ENCODE measurements at regions not wholly inside any gene's neighbourhood (a gene's known extent, or its start where the extent isn't known, plus 50 kb on each side); places are given as distances from the start of the nearest gene placed in this dataset.
"Not testable (repeated sequence)": the region's sequence is repeated elsewhere in the genome, so short reads cannot be mapped to it uniquely, and the experiment has no call there.

DNA sequence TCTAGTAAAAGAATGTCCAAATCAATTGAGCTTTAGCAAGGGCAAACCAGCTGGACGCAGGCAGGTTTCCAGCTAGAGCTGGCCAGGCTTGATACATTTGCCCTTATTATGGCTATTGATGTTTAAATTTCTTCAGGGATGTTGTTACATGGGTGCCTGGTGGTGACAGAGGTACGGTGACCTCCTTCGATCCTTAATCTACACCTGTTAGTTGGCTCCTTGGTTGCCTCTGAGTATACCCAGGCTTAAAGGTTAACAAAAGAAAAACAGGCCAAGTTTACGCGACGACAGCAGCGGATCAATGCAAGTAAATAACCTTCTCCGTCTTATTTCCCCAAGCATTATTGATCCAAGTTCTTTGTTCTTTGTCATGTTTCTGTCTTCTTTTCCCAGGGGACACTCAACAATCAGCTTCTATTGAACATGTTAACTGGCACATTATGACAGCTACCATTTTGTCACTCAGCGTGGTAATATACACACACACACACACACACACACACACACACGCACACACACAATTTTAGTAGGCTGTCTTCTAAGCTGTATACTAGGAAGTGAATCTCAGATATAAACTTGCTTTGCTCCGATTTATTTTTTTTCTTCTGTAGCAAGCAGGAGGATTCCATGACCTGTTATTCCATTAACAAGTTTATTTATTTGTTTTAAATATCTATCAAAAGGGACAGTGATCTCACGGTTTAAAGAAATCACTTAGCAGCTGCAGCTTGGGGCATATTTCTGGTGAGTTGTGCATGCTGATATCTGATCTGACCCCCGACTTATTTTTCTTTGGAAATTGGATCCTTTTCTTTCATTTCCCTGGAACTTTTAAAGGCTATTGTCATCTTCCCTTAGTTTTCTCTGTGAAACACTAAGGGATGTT is 844.7 kb downstream of the MCTP2 start:
- TF ChIP-seq, protein P1, sequence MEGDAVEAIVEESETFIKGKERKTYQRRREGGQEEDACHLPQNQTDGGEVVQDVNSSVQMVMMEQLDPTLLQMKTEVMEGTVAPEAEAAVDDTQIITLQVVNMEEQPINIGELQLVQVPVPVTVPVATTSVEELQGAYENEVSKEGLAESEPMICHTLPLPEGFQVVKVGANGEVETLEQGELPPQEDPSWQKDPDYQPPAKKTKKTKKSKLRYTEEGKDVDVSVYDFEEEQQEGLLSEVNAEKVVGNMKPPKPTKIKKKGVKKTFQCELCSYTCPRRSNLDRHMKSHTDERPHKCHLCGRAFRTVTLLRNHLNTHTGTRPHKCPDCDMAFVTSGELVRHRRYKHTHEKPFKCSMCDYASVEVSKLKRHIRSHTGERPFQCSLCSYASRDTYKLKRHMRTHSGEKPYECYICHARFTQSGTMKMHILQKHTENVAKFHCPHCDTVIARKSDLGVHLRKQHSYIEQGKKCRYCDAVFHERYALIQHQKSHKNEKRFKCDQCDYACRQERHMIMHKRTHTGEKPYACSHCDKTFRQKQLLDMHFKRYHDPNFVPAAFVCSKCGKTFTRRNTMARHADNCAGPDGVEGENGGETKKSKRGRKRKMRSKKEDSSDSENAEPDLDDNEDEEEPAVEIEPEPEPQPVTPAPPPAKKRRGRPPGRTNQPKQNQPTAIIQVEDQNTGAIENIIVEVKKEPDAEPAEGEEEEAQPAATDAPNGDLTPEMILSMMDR (IDR thresholded peaks at IDR 0.05; ENCODE audit: unreplicated experiment) = no peak
- CTCF ChIA-PET = interaction anchor here (1.0 kb wide), 1 partner anchor 14 kb away, joined by 3 read pairs; no protein-coding TSS in a partner anchor
- H3K27me3 Mint-ChIP-seq (ENCODE audit: unreplicated experiment) = no peaks in the 10 kb centered on the region
- BruUV-seq (replicated peaks) = no TSS peak
- peaks cover 13% of the 10 kb centered on the region for H3K4me1 Mint-ChIP-seq (ENCODE audit: low read depth, unreplicated experiment)
- H3K4me3 Mint-ChIP-seq (ENCODE audit: low read depth, unreplicated experiment) = no peak overlapping the region
- intact Hi-C loops (cut with micrococcal nuclease; ENCODE audit: unreplicated experiment) = no loop called here
- no peaks in the 10 kb centered on the region for H3K36me3 Mint-ChIP-seq (ENCODE audit: insufficient read depth, unreplicated experiment)
- peak overlapping the region; percentile 58 for H3K27ac Mint-ChIP-seq (ENCODE audit: unreplicated experiment)
- no peak for DNase-seq
- no peaks in the 10 kb centered on the region for H3K9me3 Mint-ChIP-seq (ENCODE audit: low read depth, unreplicated experiment)

DNA sequence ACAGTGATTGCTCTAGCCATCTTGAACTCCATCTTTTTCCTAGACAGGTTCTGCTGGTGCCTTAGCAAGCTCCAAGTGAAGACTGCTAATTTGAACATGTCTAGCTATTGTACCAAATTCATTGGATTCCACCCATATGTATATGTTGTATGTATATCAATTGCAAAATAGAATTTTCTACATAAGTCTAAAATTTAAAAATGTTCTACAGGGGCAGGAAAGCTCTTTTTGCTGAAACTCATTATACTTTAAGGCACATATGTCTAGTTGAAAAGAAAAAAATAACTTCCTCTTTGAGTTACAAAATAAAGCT is 845.3 kb downstream of the MCTP2 start:
- no peak for DNase-seq

DNA sequence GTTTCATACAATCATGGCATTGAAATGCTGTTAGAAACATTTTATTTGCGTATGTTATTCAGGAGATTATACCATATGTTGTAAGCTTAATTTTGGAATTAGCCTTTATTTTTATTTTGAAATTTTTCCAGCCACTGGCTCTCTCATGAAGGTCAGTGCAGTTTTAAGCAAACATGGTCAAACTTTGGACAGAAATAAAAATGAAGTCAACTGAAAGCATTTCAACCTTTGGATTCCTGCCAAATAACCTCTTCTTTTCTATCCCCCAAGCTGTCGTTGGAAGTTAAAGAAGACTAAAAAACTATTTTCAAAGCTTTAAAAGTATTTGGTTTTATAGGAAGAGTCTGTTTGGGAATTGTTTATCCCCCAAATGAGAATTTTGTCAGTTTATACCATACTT is 846.6 kb downstream of the MCTP2 start:
- intact Hi-C loops (cut with micrococcal nuclease; ENCODE audit: unreplicated experiment) = no loop called here
- Mint-ChIP-seq H3K27ac (ENCODE audit: unreplicated experiment) (no peak overlapping the region), H3K9me3 (ENCODE audit: low read depth, unreplicated experiment) (no peaks in the 10 kb centered on the region), H3K4me3 (ENCODE audit: low read depth, unreplicated experiment) (no peak overlapping the region), H3K27me3 (ENCODE audit: unreplicated experiment) (no peaks in the 10 kb centered on the region), H3K36me3 (ENCODE audit: insufficient read depth, unreplicated experiment) (no peaks in the 10 kb centered on the region), H3K4me1 (ENCODE audit: low read depth, unreplicated experiment) (peaks cover 13% of the 10 kb centered on the region)
- CTCF ChIA-PET = no interaction called here
- BruUV-seq (replicated peaks) = no TSS peak
- no peak for DNase-seq
- TF ChIP-seq, protein P1 (IDR thresholded peaks at IDR 0.05; ENCODE audit: unreplicated experiment) = no peak

More for the DNA sequence above, 845.3 kb downstream of the MCTP2 start:
- H3K36me3 Mint-ChIP-seq (ENCODE audit: insufficient read depth, unreplicated experiment) = no peaks in the 10 kb centered on the region
- H3K27ac Mint-ChIP-seq (ENCODE audit: unreplicated experiment) = peak overlapping the region; percentile 58
- BruUV-seq (replicated peaks) = no TSS peak
- H3K4me3 Mint-ChIP-seq (ENCODE audit: low read depth, unreplicated experiment) = no peak overlapping the region
- no peaks in the 10 kb centered on the region for H3K9me3 Mint-ChIP-seq (ENCODE audit: low read depth, unreplicated experiment)
- TF ChIP-seq, protein P1 (IDR thresholded peaks at IDR 0.05; ENCODE audit: unreplicated experiment) = no peak
- intact Hi-C loops (cut with micrococcal nuclease; ENCODE audit: unreplicated experiment) = no loop called here
- H3K4me1 Mint-ChIP-seq (ENCODE audit: low read depth, unreplicated experiment) = peaks cover 13% of the 10 kb centered on the region
- H3K27me3 Mint-ChIP-seq (ENCODE audit: unreplicated experiment) = no peaks in the 10 kb centered on the region
- CTCF ChIA-PET = no interaction called here

DNA sequence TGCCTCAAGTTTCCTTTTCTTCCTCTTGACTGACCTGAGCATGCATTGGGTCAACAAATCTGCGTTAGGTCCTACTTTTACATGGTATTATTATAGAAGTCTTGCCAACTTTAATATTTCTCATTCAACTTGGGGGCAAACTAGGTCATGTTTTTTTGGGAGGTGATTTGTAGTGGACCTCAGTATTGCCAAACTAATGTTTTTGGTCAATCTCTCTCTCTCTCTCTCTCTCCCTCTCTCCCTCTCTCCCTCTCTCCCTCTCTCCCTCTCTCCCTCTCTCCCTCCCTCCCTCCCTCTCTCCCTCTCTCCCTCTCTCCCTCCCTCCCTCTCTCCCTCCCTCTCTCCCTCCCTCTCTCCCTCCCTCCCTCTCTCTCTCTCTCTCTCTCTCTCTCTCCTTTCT is 848.9 kb downstream of the MCTP2 start:
- peaks cover 13% of the 10 kb centered on the region for H3K4me1 Mint-ChIP-seq (ENCODE audit: low read depth, unreplicated experiment)
- CTCF ChIA-PET; BruUV-seq (replicated peaks); DNase-seq; intact Hi-C loops (cut with micrococcal nuclease; ENCODE audit: unreplicated experiment); H3K27me3 Mint-ChIP-seq (ENCODE audit: unreplicated experiment); H3K36me3 Mint-ChIP-seq (ENCODE audit: insufficient read depth, unreplicated experiment); H3K9me3 Mint-ChIP-seq (ENCODE audit: low read depth, unreplicated experiment); H3K4me3 Mint-ChIP-seq (ENCODE audit: low read depth, unreplicated experiment); H3K27ac Mint-ChIP-seq (ENCODE audit: unreplicated experiment): not testable (repeated sequence)

DNA sequence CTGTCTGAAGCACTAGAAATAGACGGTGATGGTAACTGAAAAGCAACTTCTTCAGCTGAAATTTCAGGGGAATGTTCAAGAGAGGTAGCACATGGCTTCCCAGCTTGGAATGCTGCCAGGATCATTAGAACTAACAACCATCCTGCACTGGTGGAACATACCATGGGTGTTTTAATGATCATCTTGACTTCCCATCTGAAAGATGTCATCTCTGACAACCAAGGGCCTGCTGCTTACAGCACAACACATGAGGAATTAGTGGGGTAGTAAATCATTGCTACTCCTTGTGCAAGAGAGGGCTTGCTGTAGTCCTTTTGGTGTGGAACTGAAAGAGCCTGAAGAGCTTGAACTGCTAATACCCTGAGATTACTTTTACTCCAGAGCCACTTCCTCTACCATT is 853.7 kb downstream of the MCTP2 start:
- no peak for DNase-seq
- no TSS peak for BruUV-seq (replicated peaks)
- intact Hi-C loops (cut with micrococcal nuclease; ENCODE audit: unreplicated experiment) = no loop called here
- Mint-ChIP-seq H3K4me3 (ENCODE audit: low read depth, unreplicated experiment) (no peak overlapping the region), H3K4me1 (ENCODE audit: low read depth, unreplicated experiment) (peaks cover 16% of the 10 kb centered on the region), H3K9me3 (ENCODE audit: low read depth, unreplicated experiment) (no peaks in the 10 kb centered on the region), H3K27me3 (ENCODE audit: unreplicated experiment) (no peaks in the 10 kb centered on the region), H3K36me3 (ENCODE audit: insufficient read depth, unreplicated experiment) (no peaks in the 10 kb centered on the region), H3K27ac (ENCODE audit: unreplicated experiment) (no peak overlapping the region)
- CTCF ChIA-PET = interaction anchor here (0.6 kb wide), 1 partner anchor 1927 kb away, joined by 3 read pairs; no protein-coding TSS in a partner anchor
- TF ChIP-seq, protein P1 (IDR thresholded peaks at IDR 0.05; ENCODE audit: unreplicated experiment) = no peak

All from Calu3 (cell line).